ENCODE measurements at regions not wholly inside any gene's neighbourhood (a gene's known extent, or its start where the extent isn't known, plus 50 kb on each side); places are given as distances from the start of the nearest gene placed in this dataset.
"Not testable (repeated sequence)": the region's sequence is repeated elsewhere in the genome, so short reads cannot be mapped to it uniquely, and the experiment has no call there.

DNA sequence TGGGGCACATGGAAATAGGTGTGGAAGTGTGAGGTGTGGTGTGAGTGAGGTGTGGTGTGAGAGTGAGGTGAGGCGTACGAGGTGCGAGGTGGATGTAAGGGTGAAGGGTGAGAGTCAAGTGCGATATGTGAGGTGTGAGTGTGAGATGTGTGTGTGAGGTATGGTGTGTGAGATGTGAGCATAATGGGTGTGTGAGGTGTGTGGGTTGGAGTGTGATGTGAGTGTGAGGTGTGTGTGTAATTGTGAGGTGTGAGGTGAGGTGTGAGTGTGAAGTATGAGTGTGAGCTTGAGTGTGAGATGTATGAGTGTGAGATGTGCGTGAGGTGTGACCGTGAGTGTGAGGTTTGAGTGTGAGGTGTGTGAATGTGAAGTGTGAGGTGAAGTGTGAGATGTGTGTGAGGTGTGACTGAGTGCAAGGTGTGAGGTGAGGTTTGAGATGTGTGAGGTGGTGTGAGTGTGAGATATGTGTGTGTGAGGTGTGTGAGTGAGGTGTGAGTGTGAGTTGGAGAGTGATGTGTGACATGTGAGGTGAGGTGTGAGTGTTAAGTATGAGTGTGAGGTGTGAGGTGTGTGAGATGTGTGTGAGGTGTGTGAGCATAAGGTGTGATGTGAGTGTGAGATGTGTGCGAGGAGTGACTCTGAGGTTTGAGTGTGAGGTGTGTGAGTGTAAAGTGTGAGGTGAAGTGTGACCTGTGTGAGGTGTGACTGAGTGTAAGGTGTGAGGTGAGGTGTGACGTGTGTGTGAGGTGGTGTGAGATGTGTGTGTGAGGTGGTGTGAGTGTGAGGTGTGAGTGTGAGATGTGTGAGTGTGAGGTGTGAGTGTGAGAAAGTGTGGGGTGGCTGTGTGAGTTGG, 354.0 kb downstream of the FOXL1 start:
- DNase-seq (ENCODE audit: low spot score), result no peak

DNA sequence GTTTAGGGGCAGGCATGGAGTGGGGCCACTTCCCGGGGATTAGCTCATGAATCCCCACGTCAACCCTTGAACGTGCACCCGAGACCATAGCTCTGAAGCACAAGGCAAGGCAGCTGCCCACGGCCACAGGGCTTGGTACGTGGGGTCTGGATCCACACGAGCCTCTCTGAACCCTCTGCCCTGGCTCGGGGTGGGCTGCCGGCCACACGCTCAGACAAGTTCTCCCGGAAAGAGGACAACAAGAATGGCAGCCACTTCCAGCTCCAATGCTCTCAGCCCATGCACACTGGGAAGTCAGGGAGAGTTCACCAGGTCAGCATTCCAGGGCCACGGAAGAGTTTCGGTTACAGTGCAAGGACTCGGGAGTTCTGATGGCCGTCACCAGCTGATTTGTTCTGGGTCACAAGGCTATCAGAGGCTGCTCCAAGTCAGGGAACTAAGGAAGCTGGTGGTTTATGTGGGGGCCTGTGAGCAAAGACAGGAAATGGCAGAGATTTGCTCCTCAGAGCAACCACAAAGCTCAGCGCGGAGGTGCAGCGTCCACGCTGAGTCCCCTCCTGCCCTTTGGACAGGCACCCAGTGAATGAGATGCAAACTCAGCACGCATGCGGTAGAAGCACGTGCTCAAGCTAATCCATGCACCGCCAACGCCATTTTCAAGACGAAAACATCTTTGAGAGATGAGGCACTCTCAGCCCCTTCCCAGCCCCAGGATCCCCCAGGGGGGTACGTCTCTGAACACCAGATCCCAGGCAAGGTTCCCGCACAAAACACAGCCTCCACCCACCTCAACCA, 356.4 kb downstream of the FOXL1 start:
- no peak for DNase-seq (ENCODE audit: low spot score)

DNA sequence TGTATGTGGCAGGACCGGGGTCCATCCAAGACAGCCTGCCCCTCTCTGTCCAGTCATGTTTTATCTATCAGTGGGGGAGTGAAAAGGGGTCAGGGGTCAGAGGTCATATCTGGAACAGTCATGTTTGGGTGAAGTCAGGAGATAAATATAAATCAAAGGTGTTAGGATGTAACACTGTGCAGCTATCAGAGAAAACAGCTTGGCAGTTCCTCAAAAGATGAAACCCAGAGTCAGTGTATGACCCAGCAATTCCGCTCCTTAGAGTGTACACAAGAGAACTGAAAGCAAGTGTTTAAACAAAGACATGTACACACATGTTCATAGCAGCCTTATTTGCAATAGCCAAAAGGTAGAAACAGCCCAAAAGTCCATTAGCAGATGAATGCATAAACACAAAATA, 361.3 kb downstream of the FOXL1 start:
- no peak for DNase-seq (ENCODE audit: low spot score)

DNA sequence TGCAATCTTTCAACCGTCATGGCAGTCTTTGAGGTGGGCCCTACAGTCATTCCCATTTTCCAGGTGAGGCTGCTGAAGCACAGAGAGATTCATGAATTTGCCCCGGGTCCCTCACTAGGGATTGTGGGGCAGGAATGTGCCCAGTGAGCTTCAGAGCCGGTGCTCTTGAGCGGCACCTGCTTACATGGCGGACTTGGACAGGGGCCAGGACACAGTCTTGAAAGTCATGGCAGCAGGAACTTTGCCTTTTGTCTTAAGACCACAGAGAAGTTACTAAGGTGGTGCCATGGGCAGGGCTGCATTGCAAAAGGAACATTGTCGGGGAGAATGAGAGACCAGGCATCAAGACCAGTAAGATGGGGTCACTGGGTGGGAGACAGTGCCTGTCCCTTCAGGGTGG, 363.4 kb downstream of the FOXL1 start:
- DNase-seq (ENCODE audit: low spot score), result no peak

DNA sequence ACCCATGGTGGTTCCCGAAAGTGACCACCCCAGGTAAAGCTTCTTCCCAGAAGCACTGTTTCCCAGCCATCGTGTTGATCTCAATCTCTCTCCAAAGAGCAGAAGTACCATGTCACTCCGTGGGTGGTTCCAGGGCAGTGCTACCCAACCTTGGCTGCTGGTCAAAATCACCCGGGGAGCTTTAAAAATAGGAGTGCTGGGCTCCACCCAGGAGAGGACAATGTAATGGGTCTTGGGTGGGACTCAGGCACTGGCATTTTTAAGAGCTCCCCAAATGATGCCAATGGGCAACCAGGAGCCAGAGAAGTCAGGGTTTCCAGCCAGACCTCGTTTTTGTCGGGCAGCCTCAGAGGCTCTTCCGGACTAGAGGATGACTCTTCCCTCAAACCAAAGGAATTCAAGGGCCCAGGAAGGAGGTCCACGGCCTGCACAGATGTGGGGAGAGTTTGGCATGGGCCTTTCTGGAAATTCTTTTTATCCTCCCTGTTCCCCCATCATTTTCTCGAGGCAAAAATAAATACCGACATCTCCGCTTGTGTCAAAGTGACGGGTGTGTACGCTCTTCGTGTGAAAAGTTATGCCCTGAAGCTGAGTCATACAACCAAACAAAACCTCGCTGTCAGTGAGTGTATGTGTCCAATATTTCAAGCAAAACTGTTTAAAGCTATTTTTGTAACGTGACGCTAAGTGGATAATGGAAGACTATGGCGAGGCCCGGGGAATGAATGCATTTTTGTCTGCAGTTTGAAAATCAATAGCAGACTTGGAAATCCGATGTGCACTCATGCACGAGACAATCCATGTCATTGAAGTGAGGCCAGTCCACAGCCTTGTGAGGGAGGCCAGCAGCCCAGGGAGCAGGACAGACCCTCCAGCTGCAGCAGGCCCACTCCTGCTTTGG, 364.1 kb downstream of the FOXL1 start:
- no peak for DNase-seq (ENCODE audit: low spot score)

DNA sequence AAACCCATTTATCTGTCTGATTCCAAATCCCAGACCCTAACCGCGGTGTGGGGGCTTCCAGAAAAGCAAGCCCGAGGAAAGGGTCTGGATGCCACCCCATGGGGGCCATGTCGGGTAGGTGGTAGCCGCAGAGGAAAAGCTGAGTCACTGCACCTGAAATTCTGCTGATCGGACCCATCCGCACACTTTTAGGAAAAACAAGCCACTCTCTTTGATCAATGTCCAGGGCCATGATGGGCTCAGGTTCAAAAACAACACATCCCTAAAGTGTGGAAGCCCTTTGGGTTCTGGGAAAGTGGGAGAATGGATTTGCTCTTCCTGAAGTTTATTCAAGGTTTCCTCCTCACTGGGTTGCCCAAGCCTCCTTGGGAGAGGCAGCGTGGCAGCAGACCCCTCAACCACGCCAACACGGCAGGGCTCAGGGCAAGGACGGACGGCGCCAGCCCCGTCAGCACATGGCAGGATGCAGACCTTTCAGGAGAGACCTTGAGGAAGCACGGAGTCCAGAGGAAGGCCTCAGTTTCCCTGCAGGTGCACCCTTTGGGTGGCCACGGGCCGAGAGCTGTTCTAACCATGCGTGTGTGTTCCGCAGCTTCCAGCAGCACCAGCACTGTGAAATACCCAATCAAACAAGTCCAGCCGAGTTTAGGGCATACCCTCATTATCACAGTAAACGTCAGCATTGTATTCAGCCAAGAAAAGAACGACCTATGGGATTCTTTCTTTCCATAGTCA, 367.0 kb downstream of the FOXL1 start:
- DNase-seq (ENCODE audit: low spot score), result no peak

DNA sequence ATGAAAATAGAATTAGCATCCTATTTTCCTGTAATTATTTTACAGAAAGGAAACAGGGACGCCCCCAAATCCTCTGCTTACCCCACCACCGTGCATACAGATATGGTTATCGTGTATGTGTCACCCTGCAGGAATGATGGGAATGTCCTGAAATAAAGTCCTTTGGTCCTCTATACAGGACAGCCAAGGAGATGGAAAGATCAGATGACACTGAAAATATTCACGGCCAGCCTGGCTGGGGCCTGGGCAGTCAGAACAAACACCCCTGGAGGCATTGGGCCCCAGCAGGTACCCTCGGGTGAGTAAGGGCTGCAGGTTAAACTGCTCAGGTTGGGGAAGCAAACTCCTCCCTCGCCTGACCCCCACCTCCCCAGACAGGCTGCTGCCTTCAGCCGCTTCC, 368.0 kb downstream of the FOXL1 start:
- DNase-seq (ENCODE audit: low spot score), result no peak

DNA sequence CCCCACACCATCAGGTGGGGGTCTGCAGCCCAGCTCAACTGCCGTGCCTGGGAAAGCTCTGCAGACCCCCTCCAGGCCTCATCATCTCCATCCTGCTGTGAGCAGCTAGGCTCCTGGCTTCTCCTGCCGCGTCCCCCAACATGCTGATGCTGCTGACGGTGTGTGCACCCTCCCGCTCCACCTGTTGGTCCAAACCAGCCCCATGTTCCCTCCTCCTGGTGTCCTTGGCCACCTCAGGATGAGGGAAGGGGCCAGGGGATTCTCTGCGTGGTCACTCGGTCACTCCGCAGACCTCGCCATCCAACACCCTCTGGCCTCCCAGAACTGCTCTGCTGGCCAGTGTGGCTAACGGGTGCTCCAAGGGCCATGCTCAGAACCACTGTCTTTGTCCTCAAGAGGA, 368.6 kb downstream of the FOXL1 start:
- DNase-seq (ENCODE audit: low spot score), result no peak

DNA sequence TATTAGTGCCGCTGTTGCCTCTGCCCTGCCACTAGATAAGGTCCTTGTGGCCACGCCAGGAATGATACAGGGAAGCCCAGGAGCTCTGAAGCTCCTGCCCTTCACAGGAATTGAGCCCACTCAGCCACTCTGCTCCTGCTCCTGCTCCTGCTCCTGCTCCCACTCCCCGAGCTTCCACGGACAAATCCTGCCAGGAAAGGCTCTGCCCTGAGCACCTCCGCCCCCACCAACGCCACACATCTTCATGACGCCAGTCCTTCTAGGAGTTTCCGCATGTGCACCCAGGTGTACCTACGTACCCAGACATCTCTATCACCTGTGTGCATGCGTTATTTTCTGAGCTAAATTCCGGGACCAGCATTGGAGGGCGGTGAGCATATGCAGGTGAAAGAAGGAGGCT, 369.1 kb downstream of the C16orf95 start:
- DNase-seq (ENCODE audit: low spot score), result no peak

DNA sequence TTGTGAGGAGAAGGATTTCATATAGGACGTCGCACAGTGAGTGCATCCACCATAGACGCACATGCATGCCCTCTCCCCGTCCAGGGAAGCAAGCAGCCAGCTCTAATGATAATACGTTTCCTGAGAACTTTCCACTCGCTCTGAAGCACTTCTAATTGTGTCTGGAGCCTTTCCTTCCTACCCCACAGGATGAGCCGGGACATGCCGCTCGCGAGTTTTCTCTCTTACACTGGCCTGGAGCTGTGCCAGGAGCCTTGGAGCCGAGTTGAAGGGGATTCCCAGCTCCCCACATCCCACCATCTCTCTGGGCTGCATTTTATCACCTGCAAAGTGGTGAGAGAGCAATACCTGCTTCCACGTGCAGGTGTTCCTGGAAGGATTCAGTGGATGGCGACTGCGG, 368.1 kb downstream of the C16orf95 start:
- DNase-seq (ENCODE audit: low spot score), result no peak

DNA sequence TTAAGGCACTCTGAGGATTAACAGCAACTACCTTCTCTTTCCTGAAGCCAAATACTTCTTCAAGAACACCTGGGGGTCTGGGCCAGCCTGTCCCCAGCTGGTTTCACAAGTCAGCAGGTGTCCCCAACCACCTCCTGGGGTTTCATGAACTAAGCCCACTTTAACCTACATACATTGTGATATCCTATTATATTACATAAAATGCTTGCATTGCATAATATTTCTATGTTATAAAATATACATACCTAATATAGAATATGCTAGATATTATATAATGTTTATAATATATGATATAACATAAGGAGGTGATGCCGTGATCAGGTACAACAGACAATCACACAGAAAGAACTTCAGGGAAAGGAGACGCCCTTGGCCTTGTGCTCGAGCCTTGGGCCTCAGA, 367.6 kb downstream of the C16orf95 start:
- no peak for DNase-seq (ENCODE audit: low spot score)

DNA sequence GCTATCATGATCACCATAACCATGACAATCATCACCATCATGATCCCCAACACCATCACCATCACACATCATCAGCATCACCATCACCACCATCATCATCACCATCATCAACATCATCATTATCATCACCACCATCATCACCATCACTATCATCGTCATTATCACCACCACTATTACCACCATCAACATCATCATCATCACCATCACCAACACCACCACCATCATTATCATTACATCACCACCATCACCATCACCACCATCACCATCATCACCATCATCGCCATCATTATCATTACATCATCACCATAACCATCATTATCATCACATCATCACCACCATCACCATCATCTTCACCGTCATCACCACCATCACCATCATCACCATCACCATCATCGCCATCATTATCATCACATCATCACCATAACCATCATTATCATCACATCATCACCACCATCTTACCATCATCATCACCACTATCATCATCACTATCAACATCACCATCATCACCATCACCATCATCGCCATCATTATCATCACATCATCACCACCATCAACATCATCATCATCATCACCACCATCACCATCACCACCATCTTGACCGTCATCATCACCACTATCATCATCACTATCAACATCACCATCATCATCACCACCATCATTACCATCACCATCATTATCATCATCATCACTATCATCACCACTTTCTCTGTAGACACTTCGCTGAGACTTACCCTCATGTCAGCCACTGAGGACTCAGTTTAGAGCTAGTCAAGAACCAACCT, 366.0 kb downstream of the C16orf95 start:
- no peak for DNase-seq (ENCODE audit: low spot score)

DNA sequence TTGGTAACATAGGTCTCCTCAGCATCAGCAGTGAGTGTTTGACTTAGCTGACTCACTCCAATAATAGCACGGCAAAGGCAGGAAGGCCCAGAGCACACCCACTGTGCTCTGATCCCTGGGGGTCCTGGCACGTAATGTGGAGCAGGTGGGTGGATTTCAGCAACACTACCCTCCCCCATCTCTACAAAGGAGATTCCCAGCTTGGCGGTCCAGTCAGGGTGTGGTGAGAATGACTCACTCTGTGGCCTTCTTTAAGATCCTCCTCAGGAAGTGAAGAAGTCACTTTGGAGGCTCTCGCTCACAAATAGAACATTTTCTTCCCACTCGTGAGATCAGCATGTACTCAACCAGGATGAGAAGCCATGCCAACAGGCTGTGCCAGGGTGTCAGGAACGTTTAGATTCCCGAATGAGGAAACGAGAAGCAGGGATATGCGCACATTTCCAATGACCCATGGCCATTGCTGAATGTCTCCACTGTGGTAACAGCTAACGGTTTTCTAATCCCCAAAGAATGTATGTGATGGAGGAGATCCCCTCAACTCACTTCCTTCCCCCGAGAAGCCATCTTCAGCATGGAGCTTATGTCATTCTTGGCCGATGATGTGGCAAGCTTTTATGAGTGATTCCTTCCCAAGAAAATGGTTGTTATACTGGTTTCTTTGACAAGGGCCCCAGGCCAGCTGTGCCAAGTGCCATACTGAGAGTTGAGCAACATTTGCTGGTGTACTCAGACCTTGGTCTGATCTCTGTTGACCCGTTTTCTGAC, 365.2 kb downstream of the C16orf95 start:
- no peak for DNase-seq (ENCODE audit: low spot score)

DNA sequence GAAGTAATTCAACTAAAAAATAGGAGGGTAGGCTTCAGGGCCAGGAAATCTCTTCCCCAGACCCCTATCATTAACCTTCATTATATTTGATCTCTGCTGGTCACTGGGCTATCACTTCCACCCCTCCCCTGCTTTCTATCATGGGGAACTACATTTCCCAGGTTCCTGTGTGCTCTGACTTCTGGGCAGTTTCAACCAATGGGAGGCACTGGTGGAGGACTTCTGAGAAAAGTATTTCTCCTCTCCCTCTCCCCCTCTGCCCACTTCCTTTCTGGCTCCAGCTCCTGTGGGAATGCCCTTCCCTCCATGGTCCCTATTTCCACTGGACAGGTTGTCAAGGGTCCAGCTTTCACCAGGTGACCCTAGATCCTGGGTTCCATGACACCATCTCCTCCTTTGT, 364.4 kb downstream of the C16orf95 start:
- no peak for DNase-seq (ENCODE audit: low spot score)

DNA sequence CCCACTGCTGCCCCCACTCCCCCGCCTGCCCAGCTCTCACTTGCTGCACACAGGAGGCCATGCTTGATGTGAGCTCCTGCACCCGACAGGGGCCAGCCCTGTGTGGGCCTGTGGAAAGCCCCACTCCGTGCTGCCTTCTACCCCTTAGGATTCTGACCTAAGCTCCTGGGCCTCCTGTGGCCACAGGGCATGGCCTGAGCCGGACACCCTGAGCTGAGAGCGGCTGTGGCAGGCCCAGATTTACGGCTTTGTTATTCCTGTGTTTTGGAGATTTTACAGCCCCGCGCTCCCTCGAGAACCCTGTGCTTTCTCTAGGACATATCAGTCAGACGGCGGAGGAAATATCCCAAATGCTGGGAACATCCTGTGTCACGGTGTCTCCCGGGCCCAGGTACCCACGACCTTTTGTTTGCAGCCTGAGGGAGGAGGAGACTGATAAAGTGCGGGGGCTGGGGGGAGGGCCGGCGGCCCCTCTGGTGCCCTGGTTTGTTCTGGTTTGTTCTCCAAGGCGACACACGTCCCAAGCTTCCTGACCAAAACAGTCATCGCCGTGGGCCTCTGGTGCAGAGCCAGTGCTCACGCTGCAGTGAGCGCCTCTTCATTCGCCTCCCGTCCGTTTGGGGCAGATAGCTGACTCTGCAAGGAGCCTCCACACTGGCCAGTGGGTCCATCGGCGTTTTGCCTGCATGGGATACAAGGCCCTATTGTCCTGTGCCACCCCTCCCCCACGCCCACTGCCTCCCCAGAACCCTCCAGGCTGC, 363.4 kb downstream of the C16orf95 start:
- no peak for DNase-seq (ENCODE audit: low spot score)

DNA sequence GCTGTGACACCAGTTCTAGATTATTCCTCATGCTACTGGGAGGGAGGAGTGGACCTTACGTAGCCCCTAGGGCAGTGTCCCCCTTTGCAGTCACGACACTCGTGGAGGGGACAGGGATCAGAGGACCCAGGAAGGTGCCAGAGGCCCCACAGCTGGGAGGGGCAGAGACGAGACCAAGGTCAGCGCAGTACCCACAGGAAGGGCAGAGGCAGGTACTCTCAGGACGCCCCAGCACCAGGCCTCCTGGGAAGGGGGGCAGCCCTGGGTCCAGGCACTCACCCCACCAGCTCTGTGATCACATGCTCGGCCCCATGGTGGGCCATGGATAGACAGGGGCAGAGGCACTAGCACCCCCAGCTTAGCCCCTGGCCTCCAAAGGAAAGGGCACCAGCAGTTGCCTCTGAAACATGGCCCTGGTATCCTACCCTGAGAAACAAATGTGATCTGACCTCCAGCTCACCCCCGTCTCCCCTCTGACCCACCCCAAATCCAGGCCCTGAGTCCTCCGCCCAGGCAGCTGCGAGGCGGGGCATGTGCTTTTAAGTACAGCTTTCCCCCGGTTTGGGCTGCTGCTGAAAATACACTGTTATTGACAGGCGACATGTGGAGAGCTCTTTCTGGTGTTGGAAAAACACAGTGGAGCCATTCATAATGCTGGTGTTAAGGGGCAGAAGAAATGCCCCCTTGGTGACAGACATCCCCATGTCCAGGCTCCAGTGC, 361.9 kb downstream of the C16orf95 start:
- no peak for DNase-seq (ENCODE audit: low spot score)

DNA sequence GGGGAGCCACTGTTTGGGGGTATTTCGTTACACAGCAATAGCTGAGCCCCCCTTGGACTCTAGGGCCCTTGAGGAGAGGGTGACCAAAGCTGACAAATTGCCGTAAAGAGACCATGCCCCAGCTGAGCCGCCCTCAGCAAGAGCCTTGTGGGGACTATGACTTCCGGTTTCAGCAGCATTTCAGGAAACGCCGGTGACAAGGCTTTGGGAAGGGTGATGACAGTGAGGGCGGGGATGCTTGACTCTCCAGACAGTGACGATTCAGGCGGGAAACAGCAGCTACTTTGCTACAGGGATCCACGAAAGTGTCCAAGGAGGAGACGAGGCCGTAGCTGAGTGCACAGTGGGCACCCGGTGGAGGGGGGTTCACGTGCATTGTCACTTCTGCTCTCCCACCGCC, 360.8 kb downstream of the C16orf95 start:
- no peak for DNase-seq (ENCODE audit: low spot score)

DNA sequence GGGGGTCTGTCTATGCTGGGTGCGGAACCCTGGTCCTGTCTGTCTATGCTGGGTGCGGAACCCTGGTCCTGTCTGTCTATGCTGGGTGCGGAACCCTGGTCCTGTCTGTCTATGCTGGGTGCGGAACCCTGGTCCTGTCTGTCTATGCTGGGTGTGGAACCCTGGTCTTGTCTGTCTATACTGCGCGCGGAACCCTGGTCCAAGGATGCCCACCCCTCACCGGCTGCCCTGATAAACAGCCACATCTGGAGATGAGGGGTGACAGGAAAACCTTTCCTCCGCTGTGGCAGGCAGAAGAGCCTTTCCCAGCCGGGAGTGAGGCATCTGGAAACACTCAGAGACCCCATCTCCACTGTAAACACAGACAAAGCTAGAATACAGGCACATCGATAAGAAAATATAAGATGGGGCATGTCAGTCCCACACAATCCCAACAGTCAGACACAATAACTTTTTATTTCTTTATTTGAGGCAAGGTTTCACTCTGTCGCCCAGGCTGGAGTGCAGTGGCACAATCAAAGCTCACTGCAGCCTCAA, 359.5 kb downstream of the C16orf95 start:
- DNase-seq (ENCODE audit: low spot score), result not testable (repeated sequence)

All from D341Med (cell line).